ENCODE measurements at regions not wholly inside any gene's neighbourhood (a gene's known extent, or its start where the extent isn't known, plus 50 kb on each side); places are given as distances from the start of the nearest gene placed in this dataset.
"Not testable (repeated sequence)": the region's sequence is repeated elsewhere in the genome, so short reads cannot be mapped to it uniquely, and the experiment has no call there.

- DNase-seq = no peak
These were observed 205.5 kb upstream of the SEMA3D start for GRCh38 chr7:85392326-85392725.

- DNase-seq = no peak
These were observed 199.6 kb upstream of the SEMA3D start for GRCh38 chr7:85386460-85386859.

GRCh38 chr7:85384392-85384791 is 197.5 kb upstream of the SEMA3D start:
- no peak for DNase-seq

- DNase-seq = no peak
These were observed 194.4 kb upstream of the SEMA3D start for GRCh38 chr7:85381212-85381611.

GRCh38 chr7:85376589-85376988 is 189.7 kb upstream of the SEMA3D start:
- DNase-seq = no peak

GRCh38 chr7:85356916-85357315 is 170.1 kb upstream of the SEMA3D start:
- DNase-seq = no peak

GRCh38 chr7:85343484-85343883 is 156.6 kb upstream of the SEMA3D start:
- DNase-seq = no peak

GRCh38 chr7:85342781-85343180 is 155.9 kb upstream of the SEMA3D start:
- no peak for DNase-seq

- DNase-seq = no peak
These were observed 155.1 kb upstream of the SEMA3D start for GRCh38 chr7:85341973-85342372.

- DNase-seq = no peak
These were observed 154.3 kb upstream of the SEMA3D start for GRCh38 chr7:85341121-85341520.

GRCh38 chr7:85336086-85336485 is 149.2 kb upstream of the SEMA3D start:
- DNase-seq = no peak

GRCh38 chr7:85335113-85335512 is 148.3 kb upstream of the SEMA3D start:
- not testable (repeated sequence) for DNase-seq

- DNase-seq = no peak
These were observed 141.7 kb upstream of the SEMA3D start for GRCh38 chr7:85328456-85328998.

- DNase-seq = no peak
These were observed 137.4 kb upstream of the SEMA3D start for GRCh38 chr7:85324145-85324799.

- DNase-seq = no peak
These were observed 135.4 kb upstream of the SEMA3D start for GRCh38 chr7:85322252-85322651.

GRCh38 chr7:85320699-85321476 is 134.0 kb upstream of the SEMA3D start:
- DNase-seq = no peak

GRCh38 chr7:85316489-85316888 is 129.6 kb upstream of the SEMA3D start:
- DNase-seq = no peak

GRCh38 chr7:85310301-85310700 is 123.4 kb upstream of the SEMA3D start:
- no peak for DNase-seq

GRCh38 chr7:85306115-85306514 is 119.3 kb upstream of the SEMA3D start:
- DNase-seq = no peak

- no peak for DNase-seq
These were observed 107.3 kb upstream of the SEMA3D start for GRCh38 chr7:85294176-85294575.

GRCh38 chr7:85292908-85293576 is 106.2 kb upstream of the SEMA3D start:
- no peak for DNase-seq

GRCh38 chr7:85290269-85290668 is 103.4 kb upstream of the SEMA3D start:
- DNase-seq = no peak

- DNase-seq = no peak
These were observed 102.4 kb upstream of the SEMA3D start for GRCh38 chr7:85289279-85289678.

Data from NK-92 treated with Interleukin-12 subunit alpha and Interleukin-12 subunit beta, amount 100 ng/mL, for 24 hours (cell line).